PC-3 (cell line): ENCODE measurements at regions not wholly inside any gene's neighbourhood (a gene's known extent, or its start where the extent isn't known, plus 50 kb on each side); places are given as distances from the start of the nearest gene placed in this dataset.

ENCODE experiments used
- EZH2phosphoT487 ChIP-seq: fragments of 300-600 bp; sonication (generic); IDR thresholded peaks from 2 replicates; pipeline ENCODE4 v1.6.1; 2018; ENCODE audit warnings: mild to moderate bottlenecking, antibody characterized with exemption, low read length, borderline replicate concordance
- TF ChIP-seq, protein P1 (sequence below): fragments of 300-600 bp; sonication (generic); conservative IDR thresholded peaks from 2 replicates; pipeline ENCODE4 v1.5.1; 2017; ENCODE audit warnings: antibody characterized with exemption, low read depth, mild to moderate bottlenecking, low read length

DNA sequence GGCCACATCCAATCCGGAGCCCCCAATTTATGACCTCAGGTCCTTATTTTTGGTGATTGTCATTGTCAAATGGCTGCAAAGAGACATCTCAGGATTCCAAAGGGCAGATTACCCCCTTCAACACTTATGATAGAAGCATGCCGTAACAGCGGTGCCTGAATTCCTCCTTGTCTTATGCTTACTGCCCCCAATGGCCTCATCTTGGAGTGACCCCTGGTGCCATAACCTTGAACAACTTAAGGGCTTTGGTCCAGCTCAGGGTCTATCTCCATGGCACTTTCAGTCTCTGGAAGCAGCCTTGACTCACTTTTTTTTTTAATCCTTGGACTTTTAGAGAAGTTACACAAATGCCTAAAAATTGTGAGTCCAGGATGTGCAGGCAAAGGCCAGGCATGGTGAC is 171.6 kb upstream of the ZNF507 start:
- TF ChIP-seq EZH2phosphoT487 = no peak
- TF ChIP-seq, protein P1, sequence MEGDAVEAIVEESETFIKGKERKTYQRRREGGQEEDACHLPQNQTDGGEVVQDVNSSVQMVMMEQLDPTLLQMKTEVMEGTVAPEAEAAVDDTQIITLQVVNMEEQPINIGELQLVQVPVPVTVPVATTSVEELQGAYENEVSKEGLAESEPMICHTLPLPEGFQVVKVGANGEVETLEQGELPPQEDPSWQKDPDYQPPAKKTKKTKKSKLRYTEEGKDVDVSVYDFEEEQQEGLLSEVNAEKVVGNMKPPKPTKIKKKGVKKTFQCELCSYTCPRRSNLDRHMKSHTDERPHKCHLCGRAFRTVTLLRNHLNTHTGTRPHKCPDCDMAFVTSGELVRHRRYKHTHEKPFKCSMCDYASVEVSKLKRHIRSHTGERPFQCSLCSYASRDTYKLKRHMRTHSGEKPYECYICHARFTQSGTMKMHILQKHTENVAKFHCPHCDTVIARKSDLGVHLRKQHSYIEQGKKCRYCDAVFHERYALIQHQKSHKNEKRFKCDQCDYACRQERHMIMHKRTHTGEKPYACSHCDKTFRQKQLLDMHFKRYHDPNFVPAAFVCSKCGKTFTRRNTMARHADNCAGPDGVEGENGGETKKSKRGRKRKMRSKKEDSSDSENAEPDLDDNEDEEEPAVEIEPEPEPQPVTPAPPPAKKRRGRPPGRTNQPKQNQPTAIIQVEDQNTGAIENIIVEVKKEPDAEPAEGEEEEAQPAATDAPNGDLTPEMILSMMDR = no peak
